ENCODE measurements at regions not wholly inside any gene's neighbourhood (a gene's known extent, or its start where the extent isn't known, plus 50 kb on each side); places are given as distances from the start of the nearest gene placed in this dataset.

- no peak for TF ChIP-seq REST (IDR thresholded peaks at IDR 0.05; ENCODE audit: low read depth)
These were observed 258.1 kb upstream of the C1orf87 start (continued) for GRCh38 chr1:60331647-60332046.

- Histone ChIP-seq H3K4me2 (ENCODE audit: low read length) (no peak overlapping the region), H3K27ac (ENCODE audit: low read depth, low read length) (no peak overlapping the region), H3K27me3 (ENCODE audit: insufficient read depth, low read length) (no peaks in the 10 kb centered on the region; the same call in 1 of the 2 replicates), H3K36me3 (ENCODE audit: control insufficient read depth in 1 of 2, insufficient read depth in 2 of 2, low read length in 2 of 2) (no peaks in the 10 kb centered on the region), H3K79me2 (ENCODE audit: insufficient read depth, low read length) (no peaks in the 10 kb centered on the region), H3K4me3 (replicated peaks in 1 of 2; ENCODE audit: low read depth in 1 of 2, low read length in 2 of 2) (no peak overlapping the region), H3K9me2 (ENCODE audit: insufficient read depth) (no peaks in the 10 kb centered on the region), H3K9ac (ENCODE audit: low read length) (no peak overlapping the region), H4K20me1 (ENCODE audit: insufficient read depth) (no peaks in the 10 kb centered on the region), H2AFZ (ENCODE audit: low read depth, low read length, poor library complexity, severe bottlenecking) (no peak overlapping the region), H3K4me1 (ENCODE audit: control insufficient read depth in 1 of 2, insufficient read depth in 2 of 2, low read length in 2 of 2) (no peaks in the 10 kb centered on the region), H3K9me3 (ENCODE audit: control insufficient read depth in 1 of 2, insufficient read depth in 1 of 2, low read depth in 1 of 2, low read length in 2 of 2) (no peaks in the 10 kb centered on the region)
- ChIA-PET CTCF (no interaction called here), RAD21 (ENCODE audit: low non-redundant PET in 1 of 2, low total read pairs in 2 of 2, uncharacterized antibody in 2 of 2, unreplicated experiment in 2 of 2) (no interaction called here), POLR2A (no interaction called here)
- no peak for TF ChIP-seq JUND (IDR thresholded peaks at IDR 0.05)
- no peak for TF ChIP-seq EZH2phosphoT487 (IDR thresholded peaks at IDR 0.05; ENCODE audit: borderline replicate concordance)
- no peak for TF ChIP-seq RAD21 (IDR thresholded peaks at IDR 0.05; ENCODE audit: low read depth)
- TF ChIP-seq ZNF274 (IDR thresholded peaks at IDR 0.05; ENCODE audit: low read depth, low read length) = no peak
- no peak for TF ChIP-seq POLR2AphosphoS5 (IDR thresholded peaks at IDR 0.05; ENCODE audit: low read depth, low read length)
- no peak for TF ChIP-seq TCF7L2 (IDR thresholded peaks at IDR 0.05; ENCODE audit: borderline replicate concordance, extremely low read depth, insufficient read depth, insufficient read length)
- no peak for TF ChIP-seq CBX3 (IDR thresholded peaks at IDR 0.05; ENCODE audit: low read depth)
- TF ChIP-seq CEBPB (IDR thresholded peaks at IDR 0.05; ENCODE audit: low read depth) = no peak
- TF ChIP-seq ELF1 (IDR thresholded peaks at IDR 0.05; ENCODE audit: borderline replicate concordance, low read depth) = no peak
- TF ChIP-seq ZBTB33 (IDR thresholded peaks at IDR 0.05; ENCODE audit: extremely low read depth, insufficient replicate concordance, low read length) = no peak
- TF ChIP-seq FOSL1 (IDR thresholded peaks at IDR 0.05; ENCODE audit: low read depth) = no peak
- TF ChIP-seq MAX (IDR thresholded peaks at IDR 0.05) = no peak
- TF ChIP-seq YY1 (IDR thresholded peaks at IDR 0.05; ENCODE audit: extremely low read depth, insufficient replicate concordance, low read depth, low read length) = no peak
- ATAC-seq (no peak), DNase-seq (ENCODE audit: low read depth, low spot score) (no peak)
- intact Hi-C loops (cut with micrococcal nuclease) = no loop called here
- BruUV-seq (replicated peaks) = no TSS peak
These were observed 256.1 kb upstream of the C1orf87 start for GRCh38 chr1:60329651-60330050.

Data from HCT116 (cell line).